ENCODE measurements at regions not wholly inside any gene's neighbourhood (a gene's known extent, or its start where the extent isn't known, plus 50 kb on each side); places are given as distances from the start of the nearest gene placed in this dataset.

- H3K9me3 ChIP-seq, result no peaks in the 10 kb centered on the region
- intact Hi-C loops (cut with DNase I), result no loop called here
- H3K4me3 ChIP-seq, result no peak overlapping the region
- no peak for TF ChIP-seq POLR2AphosphoS5 (IDR thresholded peaks at IDR 0.05)
- TF ChIP-seq, protein P1, sequence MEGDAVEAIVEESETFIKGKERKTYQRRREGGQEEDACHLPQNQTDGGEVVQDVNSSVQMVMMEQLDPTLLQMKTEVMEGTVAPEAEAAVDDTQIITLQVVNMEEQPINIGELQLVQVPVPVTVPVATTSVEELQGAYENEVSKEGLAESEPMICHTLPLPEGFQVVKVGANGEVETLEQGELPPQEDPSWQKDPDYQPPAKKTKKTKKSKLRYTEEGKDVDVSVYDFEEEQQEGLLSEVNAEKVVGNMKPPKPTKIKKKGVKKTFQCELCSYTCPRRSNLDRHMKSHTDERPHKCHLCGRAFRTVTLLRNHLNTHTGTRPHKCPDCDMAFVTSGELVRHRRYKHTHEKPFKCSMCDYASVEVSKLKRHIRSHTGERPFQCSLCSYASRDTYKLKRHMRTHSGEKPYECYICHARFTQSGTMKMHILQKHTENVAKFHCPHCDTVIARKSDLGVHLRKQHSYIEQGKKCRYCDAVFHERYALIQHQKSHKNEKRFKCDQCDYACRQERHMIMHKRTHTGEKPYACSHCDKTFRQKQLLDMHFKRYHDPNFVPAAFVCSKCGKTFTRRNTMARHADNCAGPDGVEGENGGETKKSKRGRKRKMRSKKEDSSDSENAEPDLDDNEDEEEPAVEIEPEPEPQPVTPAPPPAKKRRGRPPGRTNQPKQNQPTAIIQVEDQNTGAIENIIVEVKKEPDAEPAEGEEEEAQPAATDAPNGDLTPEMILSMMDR (IDR thresholded peaks at IDR 0.05), result no peak
- TF ChIP-seq POLR2A (IDR thresholded peaks at IDR 0.05), result no peak
- no peak overlapping the region for H3K27ac ChIP-seq
- no peak for DNase-seq (ENCODE audit: low spot score)
- no peaks in the 10 kb centered on the region for H3K36me3 ChIP-seq
- WGBS, result 23% methylated on average over 5 of the region's 5 CpGs
- no peaks in the 10 kb centered on the region for H3K4me1 ChIP-seq (replicated peaks)
- H3K27me3 ChIP-seq (replicated peaks; ENCODE audit: insufficient read depth), result no peaks in the 10 kb centered on the region
Observed at GRCh38 chr22:27063406-27063805, 406.0 kb downstream of the MIAT start.

DNA sequence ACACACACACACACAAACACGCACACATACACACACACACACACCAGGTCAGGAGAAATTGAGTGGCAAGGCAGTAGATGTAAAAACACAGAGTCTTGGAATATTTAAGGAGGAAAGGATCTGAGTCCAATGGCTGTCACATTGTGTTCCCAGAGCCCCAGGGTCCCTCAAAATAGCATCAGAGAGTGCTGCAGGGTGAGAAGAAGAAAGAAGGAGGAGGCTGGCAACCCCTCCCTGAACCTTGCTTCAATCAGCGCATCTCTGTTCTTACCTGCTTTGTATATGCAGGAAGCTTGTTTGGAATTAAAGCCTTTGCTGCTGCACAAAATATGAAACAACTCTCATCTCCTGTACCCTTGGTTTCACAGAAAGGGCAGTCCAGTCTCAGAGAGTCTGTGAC, 406.5 kb downstream of the MIAT start:
- no peak overlapping the region for H3K4me3 ChIP-seq
- WGBS, result 67% methylated on average over 2 of the region's 2 CpGs
- H3K36me3 ChIP-seq, result no peaks in the 10 kb centered on the region
- no peak overlapping the region for H3K27ac ChIP-seq
- no peaks in the 10 kb centered on the region for H3K27me3 ChIP-seq (replicated peaks; ENCODE audit: insufficient read depth)
- no peak for TF ChIP-seq POLR2A (IDR thresholded peaks at IDR 0.05)
- TF ChIP-seq POLR2AphosphoS5 (IDR thresholded peaks at IDR 0.05), result no peak
- TF ChIP-seq, protein P1 (IDR thresholded peaks at IDR 0.05), result no peak
- intact Hi-C loops (cut with DNase I), result no loop called here
- no peaks in the 10 kb centered on the region for H3K9me3 ChIP-seq
- H3K4me1 ChIP-seq (replicated peaks), result no peaks in the 10 kb centered on the region
- no peak for DNase-seq (ENCODE audit: low spot score)

- H3K9me3 ChIP-seq, result no peaks in the 10 kb centered on the region
- intact Hi-C loops (cut with DNase I), result no loop called here
- 71% methylated on average over 1 of the region's 1 CpG for WGBS
- H3K4me3 ChIP-seq, result no peak overlapping the region
- no peak for TF ChIP-seq POLR2A (IDR thresholded peaks at IDR 0.05)
- TF ChIP-seq, protein P1 (IDR thresholded peaks at IDR 0.05), result no peak
- TF ChIP-seq POLR2AphosphoS5 (IDR thresholded peaks at IDR 0.05), result no peak
- no peaks in the 10 kb centered on the region for H3K27me3 ChIP-seq (replicated peaks; ENCODE audit: insufficient read depth)
- no peaks in the 10 kb centered on the region for H3K4me1 ChIP-seq (replicated peaks)
- no peak for DNase-seq (ENCODE audit: low spot score)
- H3K27ac ChIP-seq, result no peak overlapping the region
- H3K36me3 ChIP-seq, result no peaks in the 10 kb centered on the region
Observed at GRCh38 chr22:27064386-27064785, 407.0 kb downstream of the MIAT start.

DNA sequence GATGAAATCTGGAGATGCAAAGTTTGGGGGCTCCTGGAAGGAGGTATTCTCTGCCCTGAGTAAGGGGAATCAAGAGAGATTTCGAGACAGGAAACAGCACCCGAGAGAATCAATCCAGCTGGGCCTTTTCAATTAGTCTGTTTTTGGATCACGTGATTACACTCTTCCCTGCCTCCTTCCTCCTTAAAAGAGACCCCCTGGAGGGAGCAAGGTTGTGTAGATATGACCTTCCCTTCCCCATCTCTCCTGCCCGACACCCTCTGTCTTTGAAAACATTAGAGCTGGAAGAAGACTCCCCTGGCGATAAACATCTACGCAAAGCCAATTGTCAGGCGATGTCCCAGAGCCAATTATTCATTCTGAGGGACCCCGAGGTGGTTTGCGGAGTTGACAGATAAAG, 407.9 kb downstream of the MIAT start:
- WGBS, result 25% methylated on average over 9 of the region's 9 CpGs
- DNase-seq (ENCODE audit: low spot score), result no peak

GRCh38 chr22:27066856-27067255, 409.5 kb downstream of the MIAT start:
- intact Hi-C loops (cut with DNase I), result no loop called here
- Histone ChIP-seq H3K4me1 (replicated peaks) (no peaks in the 10 kb centered on the region), H3K27me3 (replicated peaks; ENCODE audit: insufficient read depth) (peaks cover 5% of the 10 kb centered on the region), H3K9me3 (no peaks in the 10 kb centered on the region), H3K4me3 (no peak overlapping the region), H3K27ac (no peak overlapping the region), H3K36me3 (no peaks in the 10 kb centered on the region)
- no peak for DNase-seq (ENCODE audit: low spot score)
- TF ChIP-seq, protein P1 (IDR thresholded peaks at IDR 0.05), result no peak
- 92% methylated on average over 12 of the region's 12 CpGs for WGBS

More for the DNA sequence above, 407.9 kb downstream of the MIAT start:
- intact Hi-C loops (cut with DNase I), result no loop called here
- Histone ChIP-seq H3K4me1 (replicated peaks) (no peaks in the 10 kb centered on the region), H3K36me3 (no peaks in the 10 kb centered on the region), H3K4me3 (no peak overlapping the region), H3K9me3 (no peaks in the 10 kb centered on the region), H3K27ac (no peak overlapping the region), H3K27me3 (replicated peaks; ENCODE audit: insufficient read depth) (peaks cover 4% of the 10 kb centered on the region)
- TF ChIP-seq POLR2AphosphoS5 (IDR thresholded peaks at IDR 0.05) (no peak), POLR2A (IDR thresholded peaks at IDR 0.05) (no peak)
- TF ChIP-seq, protein P1 (IDR thresholded peaks at IDR 0.05), result no peak

Data from prostate gland (tissue), 2 donors.